HG02840 (cell line): ENCODE measurements at regions not wholly inside any gene's neighbourhood (a gene's known extent, or its start where the extent isn't known, plus 50 kb on each side); places are given as distances from the start of the nearest gene placed in this dataset.

Source experiments
- ATAC-seq: cut with Tn5 transposase; IDR thresholded peaks from one replicate; pipeline ENCODE4 v1.9.1; 2021; ENCODE audit warnings: mild to moderate bottlenecking, moderate library complexity, moderate number of reproducible peaks; ENCODE audit not compliant: unreplicated experiment, low FRiP score

- ATAC-seq = no peak
Observed at GRCh38 chr1:199177241-199177640, 538.4 kb downstream of the PTPRC start.

DNA sequence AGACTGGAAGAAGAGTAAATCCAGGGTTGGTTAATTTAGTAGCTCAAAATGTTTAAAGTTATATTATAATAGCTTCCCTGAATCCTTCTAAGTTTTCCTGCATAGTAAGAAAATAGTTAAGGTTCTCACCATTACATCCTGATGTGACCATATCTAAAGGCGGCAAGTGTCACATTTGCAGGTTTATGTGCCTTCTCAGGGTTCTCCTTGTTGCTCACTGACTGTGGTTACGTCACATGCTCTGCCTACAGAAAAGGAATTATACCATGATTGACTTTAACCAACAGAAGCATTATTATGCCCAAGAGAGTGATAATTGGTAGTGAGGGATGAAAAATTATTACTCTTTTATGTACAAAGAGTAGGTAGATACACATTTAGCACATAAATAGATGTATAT, 539.8 kb downstream of the PTPRC start:
- ATAC-seq = no peak

- no peak for ATAC-seq
Observed at GRCh38 chr1:199182186-199182843, 543.5 kb downstream of the PTPRC start.

DNA sequence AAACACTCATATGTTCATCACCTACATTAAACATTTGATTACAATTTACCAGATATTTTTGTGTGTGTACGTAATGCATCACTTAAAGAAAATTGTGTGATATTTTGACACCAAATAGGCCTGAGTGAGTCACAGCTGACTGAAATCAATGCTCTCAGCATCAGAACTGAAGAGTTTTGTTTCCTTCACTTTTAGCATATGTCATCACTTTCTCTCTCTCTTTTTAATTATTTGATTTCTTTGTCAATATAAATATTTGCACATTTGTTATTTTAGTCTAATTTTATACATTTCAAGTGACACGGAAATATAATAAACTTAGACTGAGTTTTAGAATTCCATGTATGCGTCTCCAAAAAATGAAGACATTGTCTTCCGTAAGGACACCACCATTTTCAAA, 545.3 kb downstream of the PTPRC start:
- ATAC-seq = no peak

DNA sequence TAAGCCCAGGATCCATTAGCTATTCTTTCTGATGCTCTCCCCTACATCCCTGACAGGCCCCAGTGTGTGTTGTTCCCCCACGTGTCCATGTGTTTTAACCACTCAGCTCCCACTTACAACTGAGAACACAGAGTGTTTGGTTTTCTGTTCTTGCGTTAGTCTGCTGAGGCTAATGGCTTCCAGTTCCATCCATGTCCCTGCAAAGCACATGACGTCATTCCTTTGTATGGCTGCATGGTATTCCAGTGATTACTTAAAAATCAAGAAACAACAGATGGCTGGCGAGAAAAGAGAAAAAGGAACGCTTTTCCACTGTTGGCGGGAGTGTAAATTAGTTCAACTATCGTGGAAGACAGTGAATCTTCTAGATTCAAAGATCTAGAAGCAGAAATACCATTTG, 556.0 kb downstream of the PTPRC start:
- ATAC-seq = no peak

DNA sequence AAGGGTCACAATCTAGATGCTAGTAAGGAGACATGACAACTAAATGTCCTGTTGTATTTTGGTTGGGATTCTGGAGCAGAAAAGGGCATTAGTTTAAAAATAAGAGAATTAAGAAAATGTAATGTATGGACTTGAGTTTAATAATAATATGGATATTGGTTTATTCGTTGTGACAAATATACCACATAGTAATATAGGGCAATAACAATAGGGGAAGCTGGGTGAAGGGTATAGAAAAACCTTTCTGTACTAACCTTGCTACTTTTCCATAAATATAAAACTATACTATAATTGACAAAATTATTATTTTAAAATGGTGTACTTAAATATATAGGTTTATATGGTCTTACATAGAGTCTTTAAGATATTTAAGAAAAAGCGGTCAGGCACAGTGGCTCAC, 558.9 kb downstream of the PTPRC start:
- ATAC-seq = no peak

DNA sequence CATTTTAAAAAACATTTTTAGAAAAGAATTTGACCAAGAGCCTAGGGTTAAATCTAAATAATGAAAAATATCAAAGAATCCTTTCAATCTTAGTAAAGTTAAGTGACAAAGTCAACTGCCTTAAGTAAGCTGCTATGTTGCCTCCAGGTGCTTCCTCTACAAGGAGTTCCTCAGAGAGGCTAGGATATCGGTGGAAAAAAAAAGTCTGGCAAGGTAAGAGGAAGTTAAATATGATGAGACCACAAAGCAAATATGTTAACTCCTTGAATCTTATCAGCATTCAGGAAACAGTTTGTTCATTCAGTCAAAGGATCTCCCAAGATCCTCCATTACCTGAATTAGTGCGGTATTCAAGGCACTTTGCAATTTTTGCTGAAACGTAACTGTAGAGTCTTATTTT, 563.5 kb downstream of the PTPRC start:
- ATAC-seq = no peak

DNA sequence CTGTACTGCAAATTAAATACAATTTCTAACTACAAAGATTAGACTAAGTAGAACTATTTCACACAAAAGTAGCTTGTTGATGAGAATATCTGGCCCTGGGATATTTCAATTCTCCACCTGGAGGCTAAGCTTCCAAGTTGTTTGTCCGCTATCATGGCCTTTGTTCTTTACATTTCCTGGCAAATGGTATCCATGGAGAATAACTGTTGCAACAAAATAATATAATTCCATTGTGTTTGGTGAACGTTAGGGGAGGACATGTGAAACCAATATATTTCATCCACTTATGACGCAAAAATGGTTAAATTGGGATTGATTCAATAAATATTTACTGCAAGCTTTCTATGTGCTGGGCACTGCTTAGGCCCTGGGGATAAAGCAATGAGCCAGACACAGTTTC, 565.4 kb downstream of the PTPRC start:
- no peak for ATAC-seq

DNA sequence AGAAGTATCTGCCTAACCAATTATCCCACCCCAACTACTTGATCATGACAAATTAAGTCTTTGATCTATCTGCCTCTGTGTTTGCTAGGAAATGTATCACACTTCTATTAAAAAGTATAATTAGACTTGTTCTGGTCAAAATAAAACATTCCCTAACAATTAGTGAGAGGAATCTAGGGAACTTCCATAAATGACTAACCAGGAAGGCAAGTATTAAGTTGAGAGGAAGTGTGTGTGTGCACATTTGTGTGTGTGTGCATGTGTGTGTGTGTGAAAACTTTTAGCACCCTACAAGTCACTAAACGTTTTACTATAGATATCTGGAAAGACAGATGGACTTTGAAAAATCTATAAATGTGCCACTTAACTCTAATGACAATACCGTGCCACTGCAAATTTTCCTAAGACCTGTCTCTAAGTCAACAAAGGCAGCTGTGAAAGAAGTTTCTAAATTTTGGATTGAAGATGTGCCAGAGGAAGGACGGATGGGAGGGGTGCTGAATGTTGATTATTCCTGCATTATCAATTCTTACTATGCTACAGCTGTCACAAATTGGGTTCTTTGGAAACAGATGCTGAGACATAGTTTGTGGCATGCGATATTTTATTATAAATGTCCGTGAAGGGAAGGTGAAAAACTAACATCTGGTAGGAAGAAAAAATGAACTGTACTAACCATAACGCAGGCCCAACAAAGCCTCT, 567.1 kb downstream of the PTPRC start:
- ATAC-seq = no peak

- no peak for ATAC-seq
Observed at GRCh38 chr1:199208847-199209246, 570.0 kb downstream of the PTPRC start.

DNA sequence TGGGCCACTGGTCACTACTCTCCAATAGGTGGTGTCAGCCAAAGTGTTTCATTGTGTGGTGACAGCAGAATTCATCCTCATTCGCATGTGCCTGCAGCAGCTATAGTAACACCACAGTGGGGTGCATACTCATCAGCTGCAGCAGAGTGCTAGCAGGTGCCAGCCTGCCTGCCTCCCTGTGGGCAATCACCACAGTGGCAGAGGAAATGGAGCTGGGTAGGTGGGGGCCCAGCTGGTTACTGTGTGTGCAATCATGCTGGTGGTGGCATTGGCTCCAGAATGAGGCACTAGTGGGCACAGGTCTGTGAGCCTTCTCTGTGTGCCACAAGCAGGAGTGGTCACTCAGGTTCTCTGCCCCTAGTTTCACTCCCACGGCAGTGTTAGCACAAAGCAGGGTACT, 579.2 kb downstream of the PTPRC start:
- ATAC-seq = no peak

- no peak for ATAC-seq
Observed at GRCh38 chr1:199218533-199218932, 579.7 kb downstream of the PTPRC start.

DNA sequence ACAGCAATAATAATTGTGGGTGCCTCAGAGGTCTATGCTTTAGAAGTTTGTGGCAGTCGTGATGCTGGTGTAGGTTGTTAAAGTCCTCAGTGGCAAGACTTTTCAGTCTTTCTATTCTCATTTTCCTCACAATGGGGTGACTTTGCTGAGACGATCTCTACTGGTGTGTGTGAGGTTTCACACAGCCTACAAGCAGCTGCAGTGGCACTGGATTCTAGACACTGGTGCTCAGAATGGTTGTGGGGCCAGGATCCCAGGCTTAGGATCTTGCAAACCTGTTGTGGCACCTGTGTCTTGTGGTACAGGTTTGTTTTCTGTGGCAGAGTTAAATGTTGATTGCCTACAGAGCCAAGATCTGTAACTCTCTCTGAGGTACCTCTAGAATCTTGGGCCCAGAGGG, 581.2 kb downstream of the PTPRC start:
- ATAC-seq = no peak

GRCh38 chr1:199221371-199222150, 582.7 kb downstream of the PTPRC start:
- no peak for ATAC-seq

- ATAC-seq = no peak
Observed at GRCh38 chr1:199223936-199224335, 585.1 kb downstream of the PTPRC start.

- ATAC-seq = no peak
Observed at GRCh38 chr1:199226163-199226562, 587.3 kb downstream of the PTPRC start.

DNA sequence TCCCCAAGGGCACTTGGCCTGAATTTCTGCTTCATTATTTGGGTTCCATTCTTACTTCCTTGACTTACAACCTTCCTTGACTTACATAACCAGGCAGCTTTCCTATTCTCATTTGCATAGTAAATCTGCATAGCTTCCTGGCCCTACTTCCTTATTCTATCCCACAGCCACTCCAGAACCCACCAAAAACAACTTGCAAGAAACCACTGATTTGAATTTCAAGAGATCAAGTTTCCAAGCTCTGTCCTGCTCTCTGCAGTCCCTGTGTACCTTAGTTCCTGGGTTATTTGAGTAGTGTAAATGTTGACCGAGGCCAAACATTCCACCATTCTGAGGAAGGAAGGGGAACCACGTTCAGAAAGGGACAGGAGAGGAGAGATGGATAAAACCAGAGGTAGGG, 603.3 kb downstream of the PTPRC start:
- no peak for ATAC-seq

DNA sequence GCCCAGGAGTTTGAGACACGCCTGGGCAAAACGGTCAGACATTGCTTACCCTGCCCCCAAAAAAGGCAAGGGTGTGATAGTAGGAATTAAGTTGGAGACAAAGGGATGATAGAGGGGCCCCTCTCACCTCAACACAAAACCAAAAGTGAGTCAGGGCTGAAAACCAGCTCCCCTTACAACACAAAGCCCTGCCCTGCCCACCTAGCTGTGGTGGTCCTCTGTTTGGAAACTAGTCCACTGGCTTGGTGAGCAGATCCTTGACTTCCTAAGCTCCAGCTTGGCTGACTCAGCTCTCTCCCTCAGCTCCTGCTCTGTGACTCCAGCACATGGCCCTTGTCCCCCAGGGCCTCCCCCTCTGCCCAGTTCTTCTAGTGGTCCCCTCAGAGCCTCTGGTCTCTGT, 603.8 kb downstream of the PTPRC start:
- no peak for ATAC-seq

GRCh38 chr1:199243423-199244061, 604.7 kb downstream of the PTPRC start:
- peak; percentile 97 for ATAC-seq

DNA sequence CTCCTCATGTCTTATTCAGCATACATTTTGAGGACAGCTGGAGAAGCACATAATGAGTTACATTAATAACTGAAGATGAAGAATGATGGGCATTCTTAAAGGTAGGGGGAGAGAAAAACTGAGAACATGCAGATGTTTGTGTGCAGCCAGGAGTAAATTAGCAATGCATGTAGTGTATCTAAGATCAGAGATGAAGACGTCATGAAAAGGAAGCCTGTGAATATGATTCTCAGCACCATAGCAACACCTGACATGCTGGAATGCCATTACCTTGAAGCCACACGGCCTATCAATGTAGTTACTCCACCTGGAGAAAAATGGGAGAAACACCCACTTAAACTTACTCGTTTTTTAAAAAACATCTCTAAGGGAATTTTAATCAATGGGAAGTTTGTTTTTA, 607.1 kb downstream of the PTPRC start:
- ATAC-seq = no peak

DNA sequence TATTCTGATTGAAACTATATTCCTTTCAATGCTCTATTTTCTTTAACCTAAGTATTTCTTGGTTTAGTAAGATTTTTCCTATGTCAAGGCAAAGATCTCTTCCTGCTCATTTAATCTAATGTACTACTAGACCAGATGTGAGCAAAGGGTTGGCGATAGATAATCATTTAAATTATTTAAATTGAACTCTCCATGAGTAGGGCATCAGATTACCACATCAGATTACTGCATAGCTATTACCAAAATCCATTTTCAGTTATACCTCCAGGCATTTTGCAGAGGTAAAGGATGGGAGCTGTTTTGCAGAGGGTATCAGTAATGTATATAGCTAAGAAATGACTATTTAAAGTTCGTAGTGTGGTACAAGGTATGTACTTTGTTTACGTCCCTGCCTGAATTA, 607.9 kb downstream of the PTPRC start:
- no peak for ATAC-seq
